Middle frontal gyrus (tissue), 1 donor: ENCODE measurements at regions not wholly inside any gene's neighbourhood (a gene's known extent, or its start where the extent isn't known, plus 50 kb on each side); places are given as distances from the start of the nearest gene placed in this dataset.

Source experiments
- DNase-seq: peaks from one replicate; pipeline ENCODE4 v3.0.0-alpha.2; 2015; ENCODE audit warnings: low spot score; ENCODE audit errors: extremely low spot score

- DNase-seq: no peak
Observed at GRCh38 chr7:17477182-17477581, 178.7 kb downstream of the AHR start.

- DNase-seq: no peak
Observed at GRCh38 chr7:17481118-17481517, 182.7 kb downstream of the AHR start.

- DNase-seq: no peak
Observed at GRCh38 chr7:17485368-17485767, 186.9 kb downstream of the AHR start.

GRCh38 chr7:17485904-17486303, 187.5 kb downstream of the AHR start:
- no peak for DNase-seq

GRCh38 chr7:17486835-17487234, 188.4 kb downstream of the AHR start:
- DNase-seq: no peak

GRCh38 chr7:17487343-17487742, 188.9 kb downstream of the AHR start:
- no peak for DNase-seq

- no peak for DNase-seq
Observed at GRCh38 chr7:17488829-17489228, 190.4 kb downstream of the AHR start.

GRCh38 chr7:17489961-17490360, 191.5 kb downstream of the AHR start:
- DNase-seq: no peak

- no peak for DNase-seq
Observed at GRCh38 chr7:17490825-17491224, 192.4 kb downstream of the AHR start.

GRCh38 chr7:17492437-17492836, 194.0 kb downstream of the AHR start:
- DNase-seq: no peak

GRCh38 chr7:17493446-17493845, 195.0 kb downstream of the AHR start:
- DNase-seq: no peak

GRCh38 chr7:17495655-17496394, 197.4 kb downstream of the AHR start:
- no peak for DNase-seq

GRCh38 chr7:17497136-17497535, 198.7 kb downstream of the AHR start:
- no peak for DNase-seq

GRCh38 chr7:17497549-17498167, 199.2 kb downstream of the AHR start:
- DNase-seq: no peak

GRCh38 chr7:17498230-17498629, 199.8 kb downstream of the AHR start:
- no peak for DNase-seq

GRCh38 chr7:17500736-17501135, 202.3 kb downstream of the AHR start:
- DNase-seq: no peak

- no peak for DNase-seq
Observed at GRCh38 chr7:17501441-17502212, 203.2 kb downstream of the AHR start.

- no peak for DNase-seq
Observed at GRCh38 chr7:17502213-17503060, 204.0 kb downstream of the AHR start.

GRCh38 chr7:17506095-17506494, 207.6 kb downstream of the AHR start:
- DNase-seq: no peak

- DNase-seq: no peak
Observed at GRCh38 chr7:17506596-17506995, 208.1 kb downstream of the AHR start.

- DNase-seq: no peak
Observed at GRCh38 chr7:17507717-17508116, 209.3 kb downstream of the AHR start.
